LHCN-M2 (cell line): ENCODE measurements at regions not wholly inside any gene's neighbourhood (a gene's known extent, or its start where the extent isn't known, plus 50 kb on each side); places are given as distances from the start of the nearest gene placed in this dataset.
A peak's percentile ranks its signal among the peaks of the same experiment; 100 is the strongest.

ENCODE experiments used
- DNase-seq: peaks from one replicate; pipeline ENCODE4 v3.0.0-alpha.2; 2012; ENCODE audit warnings: low read depth

DNA sequence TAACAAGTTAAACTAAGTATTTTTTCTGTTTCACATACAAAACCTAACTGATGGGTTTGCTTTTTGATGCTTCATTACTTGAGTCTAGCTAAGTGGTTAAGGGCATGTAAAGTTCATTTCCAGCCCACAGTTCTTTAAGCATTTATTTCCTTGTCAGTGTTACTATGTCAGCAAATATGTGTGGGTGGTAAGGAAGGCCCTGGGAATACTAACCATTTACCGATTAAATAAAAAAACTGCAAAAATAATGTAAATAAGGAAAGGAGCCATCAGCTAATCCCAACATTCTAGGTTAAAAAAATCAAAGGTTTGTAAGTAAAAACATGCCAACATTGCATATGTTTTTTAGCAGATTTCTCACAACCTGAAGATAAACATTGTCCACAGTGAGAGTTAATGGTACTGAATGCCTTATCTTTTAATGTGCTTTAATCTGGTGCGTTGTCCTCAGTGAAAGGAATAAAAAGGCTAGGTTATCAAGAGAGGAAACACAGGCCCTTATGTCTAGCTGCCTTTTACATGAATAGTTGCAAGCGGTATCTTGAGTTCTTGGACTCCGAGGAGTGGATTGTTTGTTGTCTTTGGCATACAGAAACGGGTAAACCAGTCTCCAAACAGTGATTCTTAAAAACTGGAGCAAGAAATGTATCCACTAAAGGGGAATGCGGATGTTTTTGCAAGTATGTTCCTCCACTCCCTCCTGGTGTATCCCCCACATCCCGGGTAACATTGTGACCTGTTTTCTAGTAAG lies 949.6 kb upstream of the SLC10A2 start:
- DNase-seq, result peak; percentile 32

DNA sequence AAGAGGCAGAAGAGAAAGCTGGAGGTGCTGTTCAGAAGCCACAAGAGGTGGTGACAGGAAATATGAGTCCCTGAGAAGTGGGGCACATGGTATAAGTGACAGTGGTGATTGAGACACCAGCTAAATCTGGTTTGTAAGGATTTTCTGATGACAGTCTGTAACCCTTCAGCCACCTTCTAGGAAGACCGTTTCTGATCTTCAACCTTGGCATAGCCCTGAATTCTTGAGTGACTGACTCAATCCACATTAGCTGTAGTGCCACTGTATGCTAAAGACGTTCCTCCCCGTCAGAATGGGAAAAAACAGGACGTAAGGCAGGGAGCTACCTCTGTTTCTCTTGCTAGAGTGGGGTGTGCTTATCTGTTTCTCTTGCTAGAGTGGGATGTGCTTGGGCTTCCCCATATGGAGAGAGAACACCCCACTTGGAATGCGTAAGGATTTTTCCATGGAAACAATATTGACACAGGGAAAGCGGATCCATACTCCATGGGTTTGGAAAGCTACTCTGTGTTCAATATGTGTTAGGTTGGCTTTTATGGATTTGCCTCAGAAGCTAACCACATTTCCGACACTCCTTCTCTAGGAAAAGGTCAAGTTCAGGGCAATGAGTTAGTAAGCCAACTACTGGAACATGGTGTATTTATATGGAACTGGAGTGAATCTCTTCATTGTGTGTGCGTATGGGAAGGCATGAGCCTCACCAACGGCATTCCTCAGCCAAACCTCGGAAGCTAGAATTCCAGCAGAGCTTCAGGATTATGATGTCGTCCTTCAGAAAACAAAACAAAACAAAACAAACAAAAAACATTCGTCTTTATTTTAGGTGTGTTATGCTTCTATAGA lies 948.8 kb upstream of the SLC10A2 start:
- DNase-seq, result peak; percentile 74

DNA sequence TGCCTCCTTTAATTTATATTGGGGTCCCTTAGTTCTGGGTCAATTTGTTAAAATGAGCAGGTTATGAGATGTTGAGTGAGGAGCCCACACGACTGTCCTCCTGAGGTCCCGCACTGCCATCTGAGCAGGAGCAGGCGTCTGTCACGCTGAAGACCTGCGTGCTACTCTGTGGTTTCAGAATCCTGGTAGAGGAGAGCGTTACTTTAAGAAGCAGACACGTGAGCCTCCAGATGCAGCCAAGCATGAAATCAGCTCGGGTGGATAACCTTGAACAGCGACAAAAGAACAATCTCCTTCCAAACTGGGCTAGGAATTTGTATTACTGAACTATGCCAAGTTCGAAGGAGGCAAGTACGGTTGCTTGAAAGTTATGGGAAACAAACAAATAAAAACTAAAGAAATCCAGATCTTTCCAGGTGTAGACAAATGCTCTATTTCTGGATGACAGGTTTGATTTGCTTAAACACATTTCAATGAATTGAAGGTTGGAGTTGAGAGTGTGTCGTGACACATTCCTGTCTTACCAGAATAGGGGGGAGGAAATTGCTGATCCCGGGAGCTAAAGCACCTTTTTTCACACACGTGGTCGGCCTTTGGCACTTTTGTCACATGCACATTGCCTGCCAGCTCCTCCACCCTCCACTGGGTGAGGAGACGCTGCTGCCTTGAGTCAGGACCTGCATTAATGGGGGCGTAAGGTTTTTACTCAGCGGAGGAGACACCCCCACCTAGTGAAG lies 945.5 kb upstream of the SLC10A2 start:
- DNase-seq, result no peak

DNA sequence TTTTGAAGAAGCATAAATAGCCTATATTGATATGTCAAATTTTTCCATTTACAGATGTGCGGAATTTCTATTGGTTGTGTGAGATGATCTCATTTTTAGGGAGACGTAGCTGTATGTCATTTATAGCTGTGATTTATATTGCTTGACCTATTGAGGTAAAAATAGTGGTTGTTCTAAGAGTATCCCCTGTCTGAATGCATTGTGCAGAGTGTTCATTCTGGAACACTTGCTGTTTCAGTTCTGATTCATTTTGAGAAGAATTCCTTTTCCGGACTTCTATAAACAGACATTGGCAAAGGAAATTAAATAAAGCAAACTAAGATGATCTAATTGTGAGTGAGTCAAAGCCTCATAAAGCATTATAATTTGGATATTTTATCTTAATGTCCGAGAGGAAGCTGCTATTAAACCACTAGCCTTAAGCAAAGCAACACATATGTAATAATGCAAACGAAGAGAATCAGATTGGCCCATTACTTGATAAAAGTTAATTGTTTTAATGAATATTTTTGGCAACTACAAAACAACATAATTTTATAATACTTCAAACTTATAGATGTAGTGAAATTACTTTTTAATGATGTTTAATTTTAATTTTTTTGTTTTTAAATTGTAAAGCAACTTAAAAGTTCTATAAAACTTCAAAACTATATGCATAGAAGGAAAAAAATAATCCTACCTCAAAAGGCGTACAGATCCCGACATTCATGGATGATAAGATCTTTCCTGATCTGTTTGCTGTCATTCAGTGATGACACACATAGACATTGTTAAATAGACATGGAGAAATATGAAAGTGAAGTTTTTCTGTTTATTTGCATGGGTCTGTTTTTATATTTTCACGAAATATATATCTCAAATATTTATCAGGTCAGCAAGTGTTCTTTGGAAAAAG lies 942.6 kb upstream of the SLC10A2 start:
- peak; percentile 42 for DNase-seq

DNA sequence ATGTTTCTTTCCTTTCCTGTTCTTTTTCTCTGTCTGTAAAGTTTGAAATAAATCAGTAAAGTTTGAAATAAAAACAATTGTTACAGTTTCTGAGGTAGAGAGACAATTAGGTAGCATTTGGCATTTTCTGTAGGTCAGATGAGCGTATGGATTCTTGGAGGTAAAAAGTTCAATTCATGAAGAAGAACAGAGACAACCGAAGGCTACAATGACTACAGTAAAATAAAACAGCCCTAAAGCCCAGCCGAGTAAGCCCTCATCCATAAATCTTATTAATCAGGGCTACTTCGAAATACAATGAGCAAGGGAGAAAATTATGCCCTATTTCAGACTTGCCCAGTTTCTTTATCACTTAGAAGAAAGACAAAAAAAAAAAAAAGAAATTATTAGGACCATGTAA lies 941.9 kb upstream of the SLC10A2 start:
- no peak for DNase-seq

DNA sequence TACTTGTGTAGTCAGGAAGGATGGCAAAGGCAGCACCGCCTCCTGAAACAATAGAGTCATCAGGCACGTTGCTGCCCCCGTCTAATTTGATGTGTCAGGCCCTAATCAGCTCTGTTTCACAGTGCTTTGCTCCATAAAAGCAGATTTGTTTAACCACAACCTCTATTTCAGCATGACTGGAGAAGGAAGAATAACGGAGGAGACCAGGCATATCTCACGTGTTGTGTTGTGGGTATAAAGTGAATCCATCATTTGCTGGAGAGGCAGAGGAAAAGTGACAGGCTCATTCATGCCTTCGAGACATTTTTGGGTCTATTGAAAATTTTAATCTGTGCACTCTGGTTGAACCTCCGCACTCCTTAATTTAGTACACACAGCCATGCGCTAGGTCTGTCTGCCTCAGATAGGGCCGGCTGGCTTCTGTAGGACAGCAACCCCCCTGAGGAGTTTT lies 940.4 kb upstream of the SLC10A2 start:
- peak; percentile 56 for DNase-seq

DNA sequence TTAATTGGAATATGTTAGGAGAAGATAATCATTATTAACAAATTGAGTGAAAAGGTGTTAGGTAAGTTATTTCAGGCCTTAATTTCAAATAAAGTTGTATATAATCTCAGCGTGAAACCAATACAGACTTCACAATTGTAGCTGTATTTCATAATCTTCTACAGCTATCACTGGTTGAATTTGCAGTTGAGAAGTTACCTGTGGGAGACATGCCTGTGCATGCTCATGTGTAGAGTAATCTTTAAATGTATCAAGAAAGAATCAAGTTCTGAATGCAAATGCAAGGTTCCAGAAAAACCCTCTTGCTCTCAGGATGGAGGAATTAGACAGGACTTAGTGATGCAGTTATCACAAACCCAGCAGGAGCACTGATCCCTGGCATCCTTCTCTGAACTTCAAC lies 938.4 kb upstream of the SLC10A2 start:
- no peak for DNase-seq

DNA sequence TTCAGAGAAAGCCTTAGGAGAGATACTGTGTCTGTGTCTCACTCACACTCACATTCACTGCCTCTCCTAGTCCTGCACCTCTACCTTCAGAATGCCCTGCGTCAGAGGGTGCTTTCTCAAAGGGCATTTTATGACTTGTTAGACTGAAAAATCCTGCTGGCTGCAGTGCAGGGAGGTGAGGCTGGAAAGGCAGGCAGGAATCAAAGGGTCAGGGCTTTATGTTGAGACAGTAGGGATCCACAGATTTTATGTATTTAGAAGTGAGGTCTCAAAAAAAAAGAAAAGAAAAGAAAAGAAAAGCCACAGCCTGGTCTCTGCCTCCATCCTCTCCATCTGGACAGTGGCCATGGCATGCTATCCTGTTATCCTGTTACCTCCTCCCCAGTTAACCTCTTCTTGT lies 936.0 kb upstream of the SLC10A2 start:
- DNase-seq, result no peak

DNA sequence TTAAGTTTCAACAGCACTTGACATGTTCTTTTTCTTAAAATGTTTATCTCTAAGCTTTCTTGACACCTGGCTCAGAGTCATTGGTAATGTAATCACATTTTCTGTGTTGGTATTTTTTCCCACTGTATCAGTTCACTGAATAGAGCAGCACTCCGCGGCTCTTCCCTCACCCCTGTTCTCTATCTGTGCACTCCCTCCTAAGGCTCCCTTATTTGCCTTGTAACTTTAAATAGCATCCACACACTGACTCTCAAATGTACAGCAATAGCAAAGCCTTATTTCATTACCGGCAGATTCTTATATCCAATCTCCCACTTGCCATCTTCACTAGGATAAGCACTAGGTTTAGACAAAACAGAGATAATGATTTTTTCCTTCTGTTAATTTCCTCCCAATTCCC lies 935.5 kb upstream of the SLC10A2 start:
- no peak for DNase-seq

DNA sequence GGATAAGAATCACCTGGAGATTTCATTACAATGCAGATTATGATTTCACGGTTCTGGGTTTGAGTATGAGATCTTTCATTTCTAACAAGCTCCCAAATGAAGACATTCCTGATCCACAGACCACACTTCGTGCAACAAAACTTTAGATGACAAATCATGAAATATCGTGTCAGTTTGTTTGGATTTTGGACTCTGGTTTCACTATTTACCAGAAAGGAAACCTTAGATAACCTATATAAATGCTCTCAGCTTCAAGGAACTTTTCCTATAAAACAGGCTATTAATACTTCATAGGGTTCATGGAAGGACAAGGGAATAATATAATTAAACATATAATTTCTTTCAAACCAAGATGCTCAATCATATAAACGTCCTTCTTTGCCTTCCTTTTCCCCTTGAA lies 930.5 kb upstream of the SLC10A2 start:
- no peak for DNase-seq

DNA sequence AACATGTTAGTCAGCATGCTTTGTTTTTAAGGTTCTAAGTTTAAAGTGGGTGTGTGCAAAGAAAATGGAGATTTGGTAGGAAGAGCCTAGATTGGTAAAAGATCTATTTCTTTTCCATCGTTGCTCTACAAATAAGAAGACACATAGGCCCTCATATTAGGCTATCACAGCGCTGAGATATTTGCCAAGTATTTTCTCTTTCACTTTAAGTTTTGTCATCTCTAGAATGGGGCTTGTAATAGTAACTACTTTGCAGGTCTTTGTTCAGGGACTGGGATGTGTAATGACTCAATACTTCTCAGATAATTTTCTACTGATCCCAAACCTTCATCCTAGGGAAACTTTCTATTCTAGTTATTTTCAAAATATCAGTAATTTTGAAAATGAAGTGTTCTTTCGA lies 917.7 kb upstream of the SLC10A2 start:
- DNase-seq, result no peak

DNA sequence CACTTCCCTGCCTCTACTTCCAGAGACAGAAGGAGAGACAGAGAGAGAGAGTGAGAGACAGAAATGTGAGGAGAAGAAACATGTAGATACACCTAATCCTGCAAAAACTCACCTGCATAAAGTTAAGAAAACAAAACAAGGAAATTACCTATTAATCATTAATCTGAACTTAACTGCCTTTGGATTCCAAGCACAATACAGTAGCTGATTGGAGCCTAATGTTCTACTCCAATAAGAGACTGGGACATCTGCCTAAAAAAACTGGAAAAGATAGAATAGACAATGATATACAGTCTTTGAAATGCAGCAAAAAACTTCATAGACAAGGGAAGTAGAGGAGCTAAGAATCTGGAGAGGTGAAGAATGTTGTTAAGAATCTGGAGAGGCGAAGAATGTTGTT lies 910.2 kb upstream of the SLC10A2 start:
- no peak for DNase-seq

DNA sequence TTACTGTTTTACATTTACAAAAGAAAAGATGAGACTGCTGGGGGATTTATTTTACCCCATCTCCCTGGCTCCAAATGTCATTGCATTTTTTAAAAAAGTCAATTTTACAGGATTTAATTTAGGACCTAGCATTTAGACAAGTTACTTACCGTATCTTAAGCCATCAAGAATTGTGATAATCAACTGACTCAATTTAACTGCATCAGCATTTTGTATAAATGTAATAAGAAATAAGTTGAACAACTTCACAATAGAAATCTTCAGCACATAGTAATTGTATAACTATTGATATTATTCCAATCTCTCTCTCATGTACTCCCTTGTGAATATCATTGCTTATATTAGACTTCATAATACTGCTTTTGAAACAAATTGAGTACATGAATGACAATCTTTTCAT lies 907.5 kb upstream of the SLC10A2 start:
- DNase-seq, result no peak

DNA sequence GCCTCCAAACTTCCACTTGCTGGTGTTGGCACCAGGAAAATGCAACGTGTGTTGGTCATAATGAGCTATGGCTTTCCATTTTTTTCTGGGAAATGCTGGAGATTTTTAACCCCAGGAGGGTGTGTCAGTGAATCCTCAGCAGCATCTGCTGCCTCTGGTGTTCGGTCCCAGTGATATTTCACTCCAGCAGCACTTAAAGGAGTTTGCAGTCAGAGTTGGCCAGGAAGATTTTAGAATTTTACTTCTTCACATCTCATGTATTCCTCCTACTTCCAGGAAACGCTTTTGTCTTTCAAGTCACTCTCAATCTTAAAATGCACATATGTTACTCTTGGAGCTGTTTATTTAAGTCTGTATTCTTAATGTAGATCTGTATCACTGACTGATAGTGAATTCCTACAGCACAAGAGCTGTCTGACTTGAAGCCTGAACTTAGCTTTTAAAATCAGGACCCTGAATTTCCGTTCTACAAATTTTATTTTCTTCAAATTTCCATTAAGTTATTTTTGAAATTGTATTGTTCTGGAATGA lies 903.4 kb upstream of the SLC10A2 start:
- DNase-seq, result no peak

DNA sequence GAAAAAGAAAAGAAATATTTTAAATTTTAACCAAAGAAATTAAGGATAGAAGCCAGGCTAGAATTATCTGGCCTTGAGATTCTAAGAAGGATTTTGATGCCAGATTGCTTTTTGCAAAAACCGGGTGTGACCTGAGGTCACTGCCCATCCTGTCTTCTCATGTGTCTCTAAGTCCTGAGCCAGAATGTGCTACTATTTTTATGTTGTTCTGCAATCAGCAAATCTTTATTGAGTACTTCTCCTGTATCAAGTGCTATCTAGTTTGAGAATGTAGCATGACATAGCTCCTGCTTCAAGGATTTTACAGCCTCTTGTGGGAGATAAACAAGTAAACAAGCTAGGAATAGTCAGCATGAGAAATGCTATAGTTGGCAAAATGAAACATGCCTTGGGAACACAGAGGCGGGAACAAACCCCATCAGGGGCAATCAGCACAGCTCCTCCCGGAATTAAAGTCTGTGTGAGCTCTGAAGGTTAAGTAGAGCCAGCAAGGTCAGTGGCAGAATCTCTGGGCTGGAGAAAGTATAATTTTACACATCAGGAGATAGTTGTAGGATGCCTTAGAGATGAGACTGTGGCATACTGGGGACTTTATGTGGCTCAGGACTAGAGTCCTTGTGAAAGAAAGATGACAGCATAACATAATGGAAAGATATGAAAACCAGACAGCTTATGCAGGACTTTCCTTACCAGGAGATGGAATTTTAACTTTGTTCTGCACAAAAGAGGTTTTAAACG lies 899.5 kb upstream of the SLC10A2 start:
- no peak for DNase-seq

DNA sequence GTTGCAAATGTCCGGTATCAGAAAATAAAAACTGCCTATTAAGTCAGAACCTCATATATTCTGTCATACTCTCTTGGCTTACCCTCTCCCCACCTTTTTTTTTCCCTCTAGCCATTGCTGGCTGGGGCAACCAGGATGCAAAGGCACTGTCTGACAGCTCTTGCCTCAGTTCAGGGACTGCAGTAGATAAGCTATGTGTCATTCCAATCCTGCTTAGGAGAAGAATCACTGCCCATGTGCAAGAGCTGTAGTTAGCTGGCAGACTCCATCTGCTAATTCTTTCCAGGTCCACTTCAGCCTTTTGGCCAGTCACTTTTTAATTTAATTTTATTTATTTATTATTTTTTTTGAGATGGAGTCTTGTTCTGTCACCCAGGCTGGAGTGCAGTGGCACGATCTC lies 895.6 kb upstream of the SLC10A2 start:
- no peak for DNase-seq

DNA sequence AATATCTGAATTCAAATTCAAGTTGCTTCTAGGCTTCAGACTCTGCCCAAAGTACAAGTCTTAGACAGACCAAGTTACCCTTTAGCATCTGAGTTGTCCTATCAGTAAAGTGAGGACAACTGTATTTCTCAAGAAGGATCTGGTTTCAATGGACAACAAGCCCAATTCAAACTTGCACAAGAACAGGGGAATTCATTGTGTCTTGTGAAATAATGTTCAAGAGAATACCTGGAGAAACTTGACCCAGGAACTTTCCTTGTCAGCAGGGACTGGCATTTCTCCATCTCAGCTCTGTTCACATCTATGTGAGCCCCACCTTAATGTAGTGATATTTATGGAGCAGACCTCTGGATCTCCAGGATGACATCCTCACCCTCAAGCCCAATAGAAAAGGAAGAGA lies 894.9 kb upstream of the SLC10A2 start:
- DNase-seq, result no peak

DNA sequence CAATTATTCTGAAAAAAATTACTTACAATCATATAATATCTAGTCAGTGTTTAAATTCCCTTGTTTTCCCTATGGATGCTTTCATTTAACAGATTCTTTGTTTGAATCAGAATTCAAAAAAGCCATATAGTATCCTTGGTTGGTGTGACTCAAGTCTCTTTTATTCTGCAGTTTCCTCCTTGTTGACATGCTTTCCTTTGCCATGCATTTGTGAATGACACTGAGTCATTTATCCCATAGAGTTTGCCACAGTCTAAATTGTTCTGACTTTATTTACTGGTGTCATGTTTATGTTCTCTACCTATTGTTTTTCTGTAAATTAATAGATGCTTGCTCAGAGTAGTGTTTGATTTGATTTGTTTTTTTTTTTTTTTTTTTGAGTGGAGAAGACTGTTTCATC lies 893.8 kb upstream of the SLC10A2 start:
- no peak for DNase-seq

DNA sequence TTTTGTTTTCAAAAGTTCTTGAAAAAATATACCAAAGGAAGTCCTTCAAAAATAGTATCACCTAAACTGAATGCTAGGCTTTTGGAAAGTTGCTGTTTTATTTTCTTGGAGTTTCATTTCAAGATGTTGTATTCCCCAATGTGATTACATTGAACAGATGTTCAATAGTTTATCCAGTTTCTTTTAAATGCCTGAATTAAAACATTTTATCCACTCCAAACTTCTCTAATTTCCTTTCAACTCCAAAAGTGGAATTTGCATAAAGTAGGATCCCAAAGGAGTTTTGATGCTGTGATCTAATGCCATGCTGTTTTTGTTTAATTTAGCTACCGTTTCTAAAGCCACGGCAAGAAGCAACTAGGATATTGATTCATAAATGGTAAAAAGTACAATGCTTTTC lies 892.5 kb upstream of the SLC10A2 start:
- no peak for DNase-seq

DNA sequence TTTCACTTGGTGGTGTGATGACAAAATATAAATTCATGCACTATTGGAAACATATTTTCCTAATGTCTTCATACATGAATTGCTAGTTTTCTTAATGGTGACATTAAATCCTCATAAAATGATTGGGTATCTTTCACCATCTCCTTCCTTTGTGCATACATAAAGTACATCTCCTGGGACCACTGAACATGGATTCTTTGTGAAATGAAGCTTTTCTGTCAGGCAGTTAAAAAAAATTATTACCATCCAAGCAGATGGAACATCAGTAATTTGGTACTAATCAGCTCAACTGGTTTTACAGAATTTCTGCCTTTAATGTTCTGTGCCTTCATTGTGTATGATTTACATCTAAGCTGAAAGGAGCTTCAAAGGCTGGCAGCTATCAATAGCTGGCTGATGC lies 891.7 kb upstream of the SLC10A2 start:
- DNase-seq, result no peak
